ENCODE measurements at regions not wholly inside any gene's neighbourhood (a gene's known extent, or its start where the extent isn't known, plus 50 kb on each side); places are given as distances from the start of the nearest gene placed in this dataset.

- no peak for TF ChIP-seq CTCF (IDR thresholded peaks at IDR 0.05)
- Histone ChIP-seq H3K4me1 (ENCODE audit: control insufficient read depth in 1 of 2, insufficient read depth in 1 of 2, low read depth in 1 of 2, low read length in 1 of 2) (peaks cover 3 to 5% of the 10 kb centered on the region in 2 experiments), H3K27me3 (no peaks in the 10 kb centered on the region), H3K27ac (no peak overlapping the region), H3K36me3 (peaks cover 14% of the 10 kb centered on the region), H3K4me3 (ENCODE audit: low read depth in 1 of 2, low read length in 1 of 2) (no peak overlapping the region), H3K9me3 (no peaks in the 10 kb centered on the region)
These were observed 75.6 kb downstream of the RMI2 start for GRCh38 chr16:11420895-11421294.

GRCh38 chr16:11422381-11423314 lies 77.4 kb downstream of the RMI2 start:
- H3K27ac ChIP-seq, result no peak overlapping the region
- H3K36me3 ChIP-seq, result peaks cover 10% of the 10 kb centered on the region
- H3K27me3 ChIP-seq, result no peaks in the 10 kb centered on the region
- TF ChIP-seq CTCF (IDR thresholded peaks at IDR 0.05), result no peak
- H3K4me1 ChIP-seq (ENCODE audit: control insufficient read depth in 1 of 2, insufficient read depth in 1 of 2, low read depth in 1 of 2, low read length in 1 of 2), result peaks cover 3 to 5% of the 10 kb centered on the region in 2 experiments
- H3K4me3 ChIP-seq (ENCODE audit: low read depth in 1 of 2, low read length in 1 of 2), result no peak overlapping the region
- H3K9me3 ChIP-seq, result no peaks in the 10 kb centered on the region

- Histone ChIP-seq H3K4me1 (ENCODE audit: control insufficient read depth in 1 of 2, insufficient read depth in 1 of 2, low read depth in 1 of 2, low read length in 1 of 2) (peaks cover 10 to 13% of the 10 kb centered on the region in 2 experiments), H3K36me3 (peaks cover 10% of the 10 kb centered on the region), H3K9me3 (no peaks in the 10 kb centered on the region), H3K4me3 (ENCODE audit: low read depth in 1 of 2, low read length in 1 of 2) (no peak overlapping the region), H3K27me3 (no peaks in the 10 kb centered on the region), H3K27ac (no peak overlapping the region)
- no peak for TF ChIP-seq CTCF (IDR thresholded peaks at IDR 0.05)
These were observed 78.3 kb downstream of the RMI2 start for GRCh38 chr16:11423315-11424117.

GRCh38 chr16:11424118-11424460 lies 78.8 kb downstream of the RMI2 start:
- H3K4me1 ChIP-seq (ENCODE audit: control insufficient read depth in 1 of 2, insufficient read depth in 1 of 2, low read depth in 1 of 2, low read length in 1 of 2), result peaks cover 12 to 16% of the 10 kb centered on the region in 2 experiments
- TF ChIP-seq CTCF (IDR thresholded peaks at IDR 0.05), result no peak
- H3K36me3 ChIP-seq, result peaks cover 10% of the 10 kb centered on the region

GRCh38 chr16:11425140-11425539 lies 79.9 kb downstream of the RMI2 start:
- peaks cover 12 to 16% of the 10 kb centered on the region in 2 experiments for H3K4me1 ChIP-seq (ENCODE audit: control insufficient read depth in 1 of 2, insufficient read depth in 1 of 2, low read depth in 1 of 2, low read length in 1 of 2)
- no peak overlapping the region for H3K4me3 ChIP-seq (ENCODE audit: low read depth in 1 of 2, low read length in 1 of 2)
- H3K27ac ChIP-seq, result no peak overlapping the region
- no peaks in the 10 kb centered on the region for H3K9me3 ChIP-seq
- peaks cover 10% of the 10 kb centered on the region for H3K36me3 ChIP-seq
- TF ChIP-seq CTCF (IDR thresholded peaks at IDR 0.05), result no peak
- H3K27me3 ChIP-seq, result no peaks in the 10 kb centered on the region

More at GRCh38 chr16:11424118-11424460, 78.8 kb downstream of the RMI2 start:
- Histone ChIP-seq H3K27me3 (no peaks in the 10 kb centered on the region), H3K9me3 (no peaks in the 10 kb centered on the region), H3K4me3 (ENCODE audit: low read depth in 1 of 2, low read length in 1 of 2) (no peak overlapping the region), H3K27ac (no peak overlapping the region)
